ENCODE measurements at regions not wholly inside any gene's neighbourhood (a gene's known extent, or its start where the extent isn't known, plus 50 kb on each side); places are given as distances from the start of the nearest gene placed in this dataset.

- no peaks in the 10 kb centered on the region for H4K20me1 ChIP-seq (ENCODE audit: insufficient read depth, low read length)
- no peak overlapping the region for H3K4me2 ChIP-seq (ENCODE audit: insufficient read depth, low read length)
- no peaks in the 10 kb centered on the region for H3K79me2 ChIP-seq (ENCODE audit: insufficient read depth, low read length)
- no peak for ATAC-seq (ENCODE audit: insufficient read depth, low read depth)
- DNase-seq, result no peak
- no peak overlapping the region for H3K9ac ChIP-seq (ENCODE audit: low read depth, low read length)
- peaks cover 12% of the 10 kb centered on the region for H3K27me3 ChIP-seq (ENCODE audit: insufficient read depth, low read length, poor library complexity)
- no peak overlapping the region for H3K4me3 ChIP-seq (ENCODE audit: low read depth in 1 of 2, low read length in 2 of 2)
- no peak for TF ChIP-seq EZH2 (IDR thresholded peaks at IDR 0.05; ENCODE audit: borderline replicate concordance, low read depth, low read length, severe bottlenecking)
- no peak for TF ChIP-seq CTCF (IDR thresholded peaks at IDR 0.05; ENCODE audit: borderline replicate concordance, extremely low read depth, low read length, poor library complexity, severe bottlenecking)
- no peaks in the 10 kb centered on the region for H3K4me1 ChIP-seq (ENCODE audit: insufficient read depth, low read length)
- no peak overlapping the region for H2AFZ ChIP-seq (ENCODE audit: low read depth, low read length)
- no peaks in the 10 kb centered on the region for H3K36me3 ChIP-seq (ENCODE audit: insufficient read depth, low read length)
- no peak overlapping the region for H3K27ac ChIP-seq (ENCODE audit: low read length)
- no peaks in the 10 kb centered on the region for H3K9me3 ChIP-seq (ENCODE audit: insufficient read depth, low read length, severe bottlenecking)
These were observed 163.4 kb downstream of the HSD17B3 start for GRCh38 chr9:96138616-96139015.

DNA sequence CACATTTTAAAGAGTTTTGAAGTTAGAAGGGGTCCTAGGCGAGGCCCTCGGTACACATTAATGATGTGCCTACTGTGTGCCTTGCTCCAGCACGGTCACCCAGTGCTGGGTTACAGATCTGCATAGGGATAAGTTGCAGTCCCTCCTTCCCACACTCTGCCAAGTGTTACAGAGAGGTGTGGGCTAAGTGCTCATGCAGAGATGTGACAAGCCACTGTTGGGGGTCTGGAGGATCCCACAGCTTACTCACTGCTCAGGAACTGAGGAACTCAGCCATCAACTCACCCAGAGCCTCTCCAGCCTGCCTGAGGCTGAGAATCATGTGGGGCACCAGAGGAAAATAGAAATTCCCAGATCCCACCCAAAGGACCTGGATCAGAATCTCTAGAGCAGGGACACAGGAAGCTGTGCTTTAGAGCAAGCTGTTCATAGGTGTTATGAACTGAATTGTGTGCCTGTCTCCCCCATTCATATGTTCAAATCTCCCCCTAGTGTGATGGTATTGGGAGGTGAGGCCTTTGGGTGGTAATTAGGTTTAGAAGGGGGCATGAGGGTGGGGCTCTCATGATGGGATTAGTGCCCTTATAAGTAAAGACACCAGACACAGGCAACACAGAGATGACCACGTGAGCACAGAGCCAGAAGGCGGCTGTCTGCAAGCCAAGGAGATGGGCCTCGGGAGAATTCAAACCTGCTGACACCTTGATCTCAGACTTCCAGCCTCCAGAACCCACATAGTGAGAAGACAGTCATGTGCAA, 164.1 kb downstream of the HSD17B3 start:
- no peak overlapping the region for H3K27ac ChIP-seq (ENCODE audit: low read length)
- H3K36me3 ChIP-seq (ENCODE audit: insufficient read depth, low read length), result no peaks in the 10 kb centered on the region
- H2AFZ ChIP-seq (ENCODE audit: low read depth, low read length), result no peak overlapping the region
- no peak for ATAC-seq (ENCODE audit: insufficient read depth, low read depth)
- H3K4me1 ChIP-seq (ENCODE audit: insufficient read depth, low read length), result no peaks in the 10 kb centered on the region
- no peaks in the 10 kb centered on the region for H3K79me2 ChIP-seq (ENCODE audit: insufficient read depth, low read length)
- DNase-seq, result no peak
- H3K4me3 ChIP-seq (ENCODE audit: low read depth in 1 of 2, low read length in 2 of 2), result no peak overlapping the region
- H3K4me2 ChIP-seq (ENCODE audit: insufficient read depth, low read length), result no peak overlapping the region
- TF ChIP-seq EZH2 (IDR thresholded peaks at IDR 0.05; ENCODE audit: borderline replicate concordance, low read depth, low read length, severe bottlenecking) (no peak), CTCF (IDR thresholded peaks at IDR 0.05; ENCODE audit: borderline replicate concordance, extremely low read depth, low read length, poor library complexity, severe bottlenecking) (no peak)
- no peaks in the 10 kb centered on the region for H4K20me1 ChIP-seq (ENCODE audit: insufficient read depth, low read length)
- no peak overlapping the region for H3K9ac ChIP-seq (ENCODE audit: low read depth, low read length)
- peaks cover 10% of the 10 kb centered on the region for H3K27me3 ChIP-seq (ENCODE audit: insufficient read depth, low read length, poor library complexity)
- H3K9me3 ChIP-seq (ENCODE audit: insufficient read depth, low read length, severe bottlenecking), result no peaks in the 10 kb centered on the region

GRCh38 chr9:96136992-96137670, 164.8 kb downstream of the HSD17B3 start:
- Histone ChIP-seq H4K20me1 (ENCODE audit: insufficient read depth, low read length) (no peaks in the 10 kb centered on the region), H3K4me1 (ENCODE audit: insufficient read depth, low read length) (no peaks in the 10 kb centered on the region), H3K27ac (ENCODE audit: low read length) (no peak overlapping the region), H3K27me3 (ENCODE audit: insufficient read depth, low read length, poor library complexity) (peaks cover 11% of the 10 kb centered on the region), H3K9ac (ENCODE audit: low read depth, low read length) (no peak overlapping the region), H3K36me3 (ENCODE audit: insufficient read depth, low read length) (no peaks in the 10 kb centered on the region), H3K9me3 (ENCODE audit: insufficient read depth, low read length, severe bottlenecking) (no peaks in the 10 kb centered on the region), H2AFZ (ENCODE audit: low read depth, low read length) (no peak overlapping the region), H3K4me3 (ENCODE audit: low read depth in 1 of 2, low read length in 2 of 2) (no peak overlapping the region), H3K79me2 (ENCODE audit: insufficient read depth, low read length) (no peaks in the 10 kb centered on the region), H3K4me2 (ENCODE audit: insufficient read depth, low read length) (no peak overlapping the region)
- no peak for DNase-seq
- TF ChIP-seq EZH2 (IDR thresholded peaks at IDR 0.05; ENCODE audit: borderline replicate concordance, low read depth, low read length, severe bottlenecking) (no peak), CTCF (IDR thresholded peaks at IDR 0.05; ENCODE audit: borderline replicate concordance, extremely low read depth, low read length, poor library complexity, severe bottlenecking) (no peak)
- ATAC-seq (ENCODE audit: insufficient read depth, low read depth), result no peak

Measured in DND-41 (cell line).